ENCODE measurements at regions not wholly inside any gene's neighbourhood (a gene's known extent, or its start where the extent isn't known, plus 50 kb on each side); places are given as distances from the start of the nearest gene placed in this dataset.

GRCh38 chr10:124145109-124145870, 51.9 kb upstream of the CHST15 start:
- DNase-seq (ENCODE audit: low spot score): peak; percentile 87
- no peaks in the 10 kb centered on the region for H3K9me3 ChIP-seq (ENCODE audit: low read length)
- H2AFZ ChIP-seq (ENCODE audit: low read length): peak overlapping the region; percentile 43; the same call in 1 of the 2 replicates
- peaks cover 90% of the 10 kb centered on the region for H3K4me1 ChIP-seq (ENCODE audit: insufficient read depth, low read length, poor library complexity, severe bottlenecking)
- peak overlapping the region; percentile 80 for H3K27ac ChIP-seq (ENCODE audit: low read depth, low read length, poor library complexity, severe bottlenecking)
- BruUV-seq (replicated peaks): no TSS peak
- H3K9me2 ChIP-seq (ENCODE audit: insufficient read depth, low read length): no peaks in the 10 kb centered on the region
- peaks cover 35% of the 10 kb centered on the region; the same call in 1 of the 2 replicates for H3K79me2 ChIP-seq (ENCODE audit: insufficient read depth, low read depth, low read length)
- no peaks in the 10 kb centered on the region for H4K20me1 ChIP-seq (ENCODE audit: insufficient read depth, low read length)
- peaks cover 6% of the 10 kb centered on the region for H3K36me3 ChIP-seq (ENCODE audit: insufficient read depth, low read length)
- no peak for TF ChIP-seq EZH2phosphoT487 (IDR thresholded peaks at IDR 0.05; ENCODE audit: borderline replicate concordance, low read depth, low read length)
- no peak for TF ChIP-seq CTCF (conservative IDR thresholded peaks at IDR 0.05; ENCODE audit: low read length)
- intact Hi-C loops (cut with micrococcal nuclease; ENCODE audit: unreplicated experiment): loop anchor here (1.0 to 2.0 kb wide), 2 partner anchors 40 to 52 kb away; partner anchors contain the start of gene CHST15
- H3K4me2 ChIP-seq (ENCODE audit: low read length): peak overlapping the region; percentile 77
- H3K4me3 ChIP-seq (ENCODE audit: low read depth, low read length, poor library complexity, severe bottlenecking): peak overlapping the region; percentile 72
- CTCF ChIA-PET (ENCODE audit: unreplicated experiment): no interaction called here
- POLR2A ChIA-PET: interaction anchor here (0.6 to 2.1 kb wide), 7 partner anchors 19 to 68 kb away, joined by 3 to 9 read pairs (median 4); no protein-coding TSS in a partner anchor

GRCh38 chr10:124144536-124144935, 51.1 kb upstream of the CHST15 start:
- H3K79me2 ChIP-seq (ENCODE audit: insufficient read depth, low read depth, low read length): peaks cover 35% of the 10 kb centered on the region; the same call in 1 of the 2 replicates
- H3K36me3 ChIP-seq (ENCODE audit: insufficient read depth, low read length): peaks cover 14% of the 10 kb centered on the region
- peak overlapping the region; percentile 80 for H3K27ac ChIP-seq (ENCODE audit: low read depth, low read length, poor library complexity, severe bottlenecking)
- peak overlapping the region; percentile 77 for H3K4me2 ChIP-seq (ENCODE audit: low read length)
- peaks cover 83% of the 10 kb centered on the region for H3K4me1 ChIP-seq (ENCODE audit: insufficient read depth, low read length, poor library complexity, severe bottlenecking)
- peak overlapping the region; percentile 72 for H3K4me3 ChIP-seq (ENCODE audit: low read depth, low read length, poor library complexity, severe bottlenecking)
- no peaks in the 10 kb centered on the region for H3K9me3 ChIP-seq (ENCODE audit: low read length)
- intact Hi-C loops (cut with micrococcal nuclease; ENCODE audit: unreplicated experiment): loop anchor here (2.0 kb wide), 1 partner anchor 52 kb away; the partner anchor contains the start of gene CHST15
- no TSS peak for BruUV-seq (replicated peaks)
- peak overlapping the region; percentile 43; the same call in 1 of the 2 replicates for H2AFZ ChIP-seq (ENCODE audit: low read length)
- DNase-seq (ENCODE audit: low spot score): peak; percentile 52
- POLR2A ChIA-PET: interaction anchor here (0.6 to 2.1 kb wide), 5 partner anchors 22 to 63 kb away, joined by 3 to 9 read pairs (median 4); no protein-coding TSS in a partner anchor
- H3K9me2 ChIP-seq (ENCODE audit: insufficient read depth, low read length): no peaks in the 10 kb centered on the region
- CTCF ChIA-PET (ENCODE audit: unreplicated experiment): no interaction called here
- H4K20me1 ChIP-seq (ENCODE audit: insufficient read depth, low read length): no peaks in the 10 kb centered on the region
- TF ChIP-seq CTCF (conservative IDR thresholded peaks at IDR 0.05; ENCODE audit: low read length): no peak
- no peak for TF ChIP-seq EZH2phosphoT487 (IDR thresholded peaks at IDR 0.05; ENCODE audit: borderline replicate concordance, low read depth, low read length)
